ENCODE measurements at regions not wholly inside any gene's neighbourhood (a gene's known extent, or its start where the extent isn't known, plus 50 kb on each side); places are given as distances from the start of the nearest gene placed in this dataset.

DNA sequence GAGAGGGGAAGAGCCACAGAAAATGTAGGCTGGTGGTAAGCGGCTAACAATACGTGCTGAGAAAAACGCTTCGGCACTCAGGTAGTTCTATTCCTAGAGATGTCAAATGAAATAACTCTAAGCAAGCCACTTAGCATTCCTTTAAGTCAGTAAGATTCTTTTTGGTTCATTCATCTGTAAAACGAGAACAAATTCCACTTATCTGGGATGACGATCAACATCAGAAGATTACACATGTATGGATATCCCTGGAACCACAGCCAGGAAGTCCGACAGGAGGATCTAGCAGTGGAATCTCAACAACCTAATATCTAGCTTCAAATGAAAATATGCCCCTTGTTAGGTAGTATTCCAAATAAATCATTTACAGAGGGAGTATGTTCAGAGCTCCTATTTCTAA, 74.6 kb upstream of the CDKN3 start:
- TF ChIP-seq, protein P1, sequence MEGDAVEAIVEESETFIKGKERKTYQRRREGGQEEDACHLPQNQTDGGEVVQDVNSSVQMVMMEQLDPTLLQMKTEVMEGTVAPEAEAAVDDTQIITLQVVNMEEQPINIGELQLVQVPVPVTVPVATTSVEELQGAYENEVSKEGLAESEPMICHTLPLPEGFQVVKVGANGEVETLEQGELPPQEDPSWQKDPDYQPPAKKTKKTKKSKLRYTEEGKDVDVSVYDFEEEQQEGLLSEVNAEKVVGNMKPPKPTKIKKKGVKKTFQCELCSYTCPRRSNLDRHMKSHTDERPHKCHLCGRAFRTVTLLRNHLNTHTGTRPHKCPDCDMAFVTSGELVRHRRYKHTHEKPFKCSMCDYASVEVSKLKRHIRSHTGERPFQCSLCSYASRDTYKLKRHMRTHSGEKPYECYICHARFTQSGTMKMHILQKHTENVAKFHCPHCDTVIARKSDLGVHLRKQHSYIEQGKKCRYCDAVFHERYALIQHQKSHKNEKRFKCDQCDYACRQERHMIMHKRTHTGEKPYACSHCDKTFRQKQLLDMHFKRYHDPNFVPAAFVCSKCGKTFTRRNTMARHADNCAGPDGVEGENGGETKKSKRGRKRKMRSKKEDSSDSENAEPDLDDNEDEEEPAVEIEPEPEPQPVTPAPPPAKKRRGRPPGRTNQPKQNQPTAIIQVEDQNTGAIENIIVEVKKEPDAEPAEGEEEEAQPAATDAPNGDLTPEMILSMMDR (IDR thresholded peaks at IDR 0.05; ENCODE audit: unreplicated experiment) = no peak
- Mint-ChIP-seq H3K4me3 (ENCODE audit: low read depth) (no peak overlapping the region), H3K9me3 (ENCODE audit: low read depth) (no peaks in the 10 kb centered on the region), H3K4me1 (ENCODE audit: low read depth) (peaks cover 7% of the 10 kb centered on the region), H3K36me3 (ENCODE audit: insufficient read depth) (no peaks in the 10 kb centered on the region), H3K27me3 (peaks cover 22% of the 10 kb centered on the region), H3K27ac (no peak overlapping the region)
- no peak for DNase-seq (ENCODE audit: low spot score, unreplicated experiment)

DNA sequence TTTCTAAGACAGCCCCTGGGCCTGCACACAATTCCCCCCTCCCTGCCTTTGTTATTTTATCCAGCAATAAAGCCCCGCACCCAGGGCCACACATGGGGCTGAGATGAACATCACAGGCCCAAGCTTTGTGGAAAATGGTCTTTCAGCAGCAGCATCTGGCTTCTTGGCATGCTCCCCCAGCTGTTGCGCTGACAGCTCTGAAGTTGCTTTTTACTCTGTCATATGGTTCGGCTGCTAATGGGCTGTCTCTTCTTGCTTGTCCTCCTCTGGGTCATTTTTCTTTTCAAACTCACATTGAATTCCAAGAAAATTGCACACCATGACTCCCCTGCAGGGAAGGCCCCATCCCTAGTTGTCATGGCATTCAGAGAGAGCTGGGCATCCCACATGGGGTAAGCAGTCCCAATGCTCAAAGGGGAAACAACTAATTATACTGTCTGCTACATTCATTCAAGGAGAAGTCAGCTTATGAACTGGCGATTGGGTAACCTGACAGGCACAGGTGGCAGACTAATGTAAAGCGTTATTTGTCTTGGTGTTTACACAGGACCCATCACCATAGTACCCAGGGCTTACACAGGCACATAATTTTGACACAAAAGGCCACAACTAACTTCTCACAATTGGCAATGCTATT, 74.0 kb upstream of the CDKN3 start:
- H3K36me3 Mint-ChIP-seq (ENCODE audit: insufficient read depth) = no peaks in the 10 kb centered on the region
- no peak overlapping the region for H3K27ac Mint-ChIP-seq
- no peak for DNase-seq (ENCODE audit: low spot score, unreplicated experiment)
- H3K4me1 Mint-ChIP-seq (ENCODE audit: low read depth) = peaks cover 7% of the 10 kb centered on the region
- TF ChIP-seq, protein P1 (IDR thresholded peaks at IDR 0.05; ENCODE audit: unreplicated experiment) = no peak
- no peak overlapping the region for H3K4me3 Mint-ChIP-seq (ENCODE audit: low read depth)
- H3K27me3 Mint-ChIP-seq = peaks cover 18% of the 10 kb centered on the region
- H3K9me3 Mint-ChIP-seq (ENCODE audit: low read depth) = no peaks in the 10 kb centered on the region

DNA sequence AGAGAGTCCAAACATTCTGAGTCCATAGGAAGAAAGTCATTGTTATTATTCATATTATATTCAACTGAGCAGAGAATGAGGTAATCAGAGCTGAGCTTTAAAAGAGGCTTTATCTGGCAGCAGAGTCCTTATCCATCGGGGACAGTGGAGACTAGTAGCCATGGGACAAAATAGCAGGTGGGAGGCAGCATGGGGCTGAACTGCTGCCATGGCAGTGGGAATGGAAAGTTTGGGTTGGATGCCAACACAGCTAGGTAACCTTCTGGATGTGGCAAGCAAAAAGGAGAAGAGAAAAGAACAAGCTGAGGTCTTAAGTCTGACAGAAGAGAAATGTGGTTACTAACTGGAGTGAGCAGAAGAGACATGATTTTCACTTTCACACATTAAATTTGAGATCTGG, 71.0 kb upstream of the CDKN3 start:
- peaks cover 10% of the 10 kb centered on the region for H3K4me1 Mint-ChIP-seq (ENCODE audit: low read depth)
- no peak overlapping the region for H3K4me3 Mint-ChIP-seq (ENCODE audit: low read depth)
- TF ChIP-seq, protein P1 (IDR thresholded peaks at IDR 0.05; ENCODE audit: unreplicated experiment) = no peak
- H3K36me3 Mint-ChIP-seq (ENCODE audit: insufficient read depth) = no peaks in the 10 kb centered on the region
- H3K27me3 Mint-ChIP-seq = peaks cover 19% of the 10 kb centered on the region
- no peak for DNase-seq (ENCODE audit: low spot score, unreplicated experiment)
- H3K27ac Mint-ChIP-seq = no peak overlapping the region
- H3K9me3 Mint-ChIP-seq (ENCODE audit: low read depth) = no peaks in the 10 kb centered on the region

DNA sequence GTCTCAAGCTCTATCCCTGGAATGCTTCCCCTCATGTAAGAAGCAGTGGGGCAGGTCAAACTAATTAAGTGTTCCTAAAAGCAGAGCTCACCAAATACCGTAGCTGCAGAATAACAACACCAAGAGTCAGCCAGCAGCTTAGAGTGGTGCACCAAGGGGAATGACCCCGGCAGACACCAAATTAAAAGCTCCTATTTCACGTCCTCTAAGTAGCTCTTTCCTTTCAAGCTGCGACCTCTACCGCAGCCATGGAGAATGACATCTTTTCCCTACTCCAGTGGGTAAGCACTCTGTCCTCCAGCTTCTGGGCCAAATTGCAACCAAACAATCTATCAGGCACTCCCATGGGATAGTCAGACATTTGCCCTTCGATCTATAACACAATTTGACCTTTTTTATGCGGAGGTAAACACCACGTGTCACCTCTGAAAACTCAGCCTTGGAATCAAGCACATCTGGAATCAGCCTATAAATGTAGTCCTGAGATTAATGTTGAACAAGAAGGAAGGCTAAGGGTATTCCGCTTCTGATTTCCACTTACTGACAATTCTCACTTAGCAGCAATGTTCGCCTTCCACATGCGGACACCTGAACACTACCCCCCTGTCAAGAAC, 67.6 kb upstream of the CDKN3 start:
- TF ChIP-seq, protein P1 (IDR thresholded peaks at IDR 0.05; ENCODE audit: unreplicated experiment) = peak; percentile 84
- no peak for DNase-seq (ENCODE audit: low spot score, unreplicated experiment)
- Mint-ChIP-seq H3K36me3 (ENCODE audit: insufficient read depth) (no peaks in the 10 kb centered on the region), H3K27me3 (peaks cover 30% of the 10 kb centered on the region), H3K27ac (no peak overlapping the region), H3K4me3 (ENCODE audit: low read depth) (no peak overlapping the region), H3K9me3 (ENCODE audit: low read depth) (no peaks in the 10 kb centered on the region), H3K4me1 (ENCODE audit: low read depth) (peaks cover 9% of the 10 kb centered on the region)

DNA sequence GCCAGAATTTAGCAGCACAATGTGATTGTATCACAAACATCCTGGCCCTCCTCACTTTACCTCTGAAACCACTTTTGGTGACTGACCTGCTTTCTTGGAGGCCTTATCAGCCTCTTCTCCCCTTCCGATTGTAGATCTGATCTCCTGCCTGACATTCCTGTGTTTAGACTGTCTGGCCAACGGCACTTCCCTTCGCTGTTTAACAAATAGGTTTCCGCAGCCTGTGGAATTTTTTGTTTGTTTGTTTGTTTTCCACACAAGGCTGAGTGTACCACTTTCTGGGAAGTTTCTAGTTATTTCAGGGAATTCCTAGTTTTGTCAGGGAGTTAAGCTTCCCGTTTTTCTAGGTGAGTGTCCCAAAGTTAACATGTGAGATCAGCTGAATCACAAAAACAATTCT, 65.9 kb upstream of the CDKN3 start:
- Mint-ChIP-seq H3K27ac (no peak overlapping the region), H3K4me1 (ENCODE audit: low read depth) (peaks cover 9% of the 10 kb centered on the region), H3K4me3 (ENCODE audit: low read depth) (no peak overlapping the region), H3K36me3 (ENCODE audit: insufficient read depth) (no peaks in the 10 kb centered on the region), H3K27me3 (peaks cover 22% of the 10 kb centered on the region), H3K9me3 (ENCODE audit: low read depth) (no peaks in the 10 kb centered on the region)
- DNase-seq (ENCODE audit: low spot score, unreplicated experiment) = no peak
- TF ChIP-seq, protein P1 (IDR thresholded peaks at IDR 0.05; ENCODE audit: unreplicated experiment) = no peak

All from progenitor cell of endocrine pancreas (in vitro differentiated cells).